ENCODE measurements at regions not wholly inside any gene's neighbourhood (a gene's known extent, or its start where the extent isn't known, plus 50 kb on each side); places are given as distances from the start of the nearest gene placed in this dataset.
A peak's percentile ranks its signal among the peaks of the same experiment; 100 is the strongest.

GRCh38 chr11:76267556-76267955, 61.3 kb upstream of the WNT11 start:
- H3K4me1 ChIP-seq = peaks cover 10% of the 10 kb centered on the region
- H3K27me3 Mint-ChIP-seq (ENCODE audit: insufficient read depth, unreplicated experiment) = no peaks in the 10 kb centered on the region
- CTCF ChIA-PET = no interaction called here
- H3K27me3 ChIP-seq (replicated peaks; ENCODE audit: control insufficient read depth, insufficient read depth, low read length) = no peaks in the 10 kb centered on the region
- no peak overlapping the region for H3K4me3 ChIP-seq (ENCODE audit: low read depth, low read length)
- DNase-seq = no peak
- no peak overlapping the region for H3K4me3 Mint-ChIP-seq (ENCODE audit: unreplicated experiment)
- no peak for TF ChIP-seq CTCF (IDR thresholded peaks at IDR 0.05; ENCODE audit: insufficient read depth in 1 of 2, low read depth in 1 of 2, low read length in 1 of 2, severe bottlenecking in 1 of 2, unreplicated experiment in 1 of 2)
- POLR2A ChIA-PET = interaction anchor here (0.7 kb wide), 1 partner anchor 38 kb away, joined by 3 read pairs; no protein-coding TSS in a partner anchor
- no peak overlapping the region for H3K27ac Mint-ChIP-seq (ENCODE audit: unreplicated experiment)
- H3K9me3 Mint-ChIP-seq (ENCODE audit: unreplicated experiment) = no peaks in the 10 kb centered on the region
- H3K9me3 ChIP-seq = no peaks in the 10 kb centered on the region
- no peaks in the 10 kb centered on the region for H3K4me1 Mint-ChIP-seq (ENCODE audit: low read depth, unreplicated experiment)
- no TSS peak for BruUV-seq (replicated peaks)
- no peaks in the 10 kb centered on the region for H3K36me3 ChIP-seq (ENCODE audit: control insufficient read depth, insufficient read depth, low read length)
- H3K36me3 Mint-ChIP-seq (ENCODE audit: insufficient read depth, unreplicated experiment) = no peaks in the 10 kb centered on the region
- intact Hi-C loops (cut with micrococcal nuclease; ENCODE audit: unreplicated experiment) = no loop called here

GRCh38 chr11:76266286-76267100, 60.2 kb upstream of the WNT11 start:
- Mint-ChIP-seq H3K4me1 (ENCODE audit: low read depth, unreplicated experiment) (no peaks in the 10 kb centered on the region), H3K36me3 (ENCODE audit: insufficient read depth, unreplicated experiment) (no peaks in the 10 kb centered on the region), H3K27me3 (ENCODE audit: insufficient read depth, unreplicated experiment) (no peaks in the 10 kb centered on the region), H3K4me3 (ENCODE audit: unreplicated experiment) (no peak overlapping the region), H3K27ac (ENCODE audit: unreplicated experiment) (peak overlapping the region; percentile 11), H3K9me3 (ENCODE audit: unreplicated experiment) (no peaks in the 10 kb centered on the region)
- ChIA-PET CTCF (interaction anchor here (0.6 kb wide), 1 partner anchor 23 kb away, joined by 4 read pairs; no protein-coding TSS in a partner anchor), POLR2A (no interaction called here)
- no peaks in the 10 kb centered on the region for H3K27me3 ChIP-seq (replicated peaks; ENCODE audit: control insufficient read depth, insufficient read depth, low read length)
- H3K9me3 ChIP-seq = no peaks in the 10 kb centered on the region
- BruUV-seq (replicated peaks) = no TSS peak
- H3K36me3 ChIP-seq (ENCODE audit: control insufficient read depth, insufficient read depth, low read length) = no peaks in the 10 kb centered on the region
- peaks cover 10% of the 10 kb centered on the region for H3K4me1 ChIP-seq
- peak in 1 of 2 experiments; percentile 49 for DNase-seq
- TF ChIP-seq CTCF (IDR thresholded peaks at IDR 0.05; ENCODE audit: insufficient read depth in 1 of 2, low read depth in 1 of 2, low read length in 1 of 2, severe bottlenecking in 1 of 2, unreplicated experiment in 1 of 2) = no peak
- H3K4me3 ChIP-seq (ENCODE audit: low read depth, low read length) = no peak overlapping the region
- intact Hi-C loops (cut with micrococcal nuclease; ENCODE audit: unreplicated experiment) = loop anchor here (1.0 kb wide), 1 partner anchor 25 kb away; no protein-coding TSS in a partner anchor

- Mint-ChIP-seq H3K4me1 (ENCODE audit: low read depth, unreplicated experiment) (no peaks in the 10 kb centered on the region), H3K9me3 (ENCODE audit: unreplicated experiment) (no peaks in the 10 kb centered on the region), H3K4me3 (ENCODE audit: unreplicated experiment) (no peak overlapping the region), H3K27ac (ENCODE audit: unreplicated experiment) (no peak overlapping the region), H3K27me3 (ENCODE audit: insufficient read depth, unreplicated experiment) (no peaks in the 10 kb centered on the region), H3K36me3 (ENCODE audit: insufficient read depth, unreplicated experiment) (no peaks in the 10 kb centered on the region)
- no peaks in the 10 kb centered on the region for H3K9me3 ChIP-seq
- H3K4me1 ChIP-seq = peaks cover 10% of the 10 kb centered on the region
- intact Hi-C loops (cut with micrococcal nuclease; ENCODE audit: unreplicated experiment) = loop anchor here (1.0 kb wide), 1 partner anchor 25 kb away; no protein-coding TSS in a partner anchor
- no TSS peak for BruUV-seq (replicated peaks)
- ChIA-PET CTCF (interaction anchor here (0.6 kb wide), 1 partner anchor 24 kb away, joined by 4 read pairs; no protein-coding TSS in a partner anchor), POLR2A (no interaction called here)
- no peak overlapping the region for H3K4me3 ChIP-seq (ENCODE audit: low read depth, low read length)
- no peak for DNase-seq
- no peaks in the 10 kb centered on the region for H3K27me3 ChIP-seq (replicated peaks; ENCODE audit: control insufficient read depth, insufficient read depth, low read length)
- H3K36me3 ChIP-seq (ENCODE audit: control insufficient read depth, insufficient read depth, low read length) = no peaks in the 10 kb centered on the region
- TF ChIP-seq CTCF (IDR thresholded peaks at IDR 0.05; ENCODE audit: insufficient read depth in 1 of 2, low read depth in 1 of 2, low read length in 1 of 2, severe bottlenecking in 1 of 2, unreplicated experiment in 1 of 2) = no peak
Measured at GRCh38 chr11:76265771-76266241, 59.5 kb upstream of the WNT11 start.

All from Caco-2 (cell line).